Epidermal melanocyte (primary cell): ENCODE measurements at regions not wholly inside any gene's neighbourhood (a gene's known extent, or its start where the extent isn't known, plus 50 kb on each side); places are given as distances from the start of the nearest gene placed in this dataset.

Experiments used
- DNase-seq: peaks from one replicate; pipeline ENCODE4 v3.0.0; 2011; ENCODE audit warnings: low spot score; ENCODE audit not compliant: insufficient read length

- DNase-seq: no peak
Measured at GRCh38 chr16:50925758-50926357, 184.0 kb downstream of the CYLD start.

GRCh38 chr16:50924759-50925545, 183.1 kb downstream of the CYLD start:
- no peak for DNase-seq

DNA sequence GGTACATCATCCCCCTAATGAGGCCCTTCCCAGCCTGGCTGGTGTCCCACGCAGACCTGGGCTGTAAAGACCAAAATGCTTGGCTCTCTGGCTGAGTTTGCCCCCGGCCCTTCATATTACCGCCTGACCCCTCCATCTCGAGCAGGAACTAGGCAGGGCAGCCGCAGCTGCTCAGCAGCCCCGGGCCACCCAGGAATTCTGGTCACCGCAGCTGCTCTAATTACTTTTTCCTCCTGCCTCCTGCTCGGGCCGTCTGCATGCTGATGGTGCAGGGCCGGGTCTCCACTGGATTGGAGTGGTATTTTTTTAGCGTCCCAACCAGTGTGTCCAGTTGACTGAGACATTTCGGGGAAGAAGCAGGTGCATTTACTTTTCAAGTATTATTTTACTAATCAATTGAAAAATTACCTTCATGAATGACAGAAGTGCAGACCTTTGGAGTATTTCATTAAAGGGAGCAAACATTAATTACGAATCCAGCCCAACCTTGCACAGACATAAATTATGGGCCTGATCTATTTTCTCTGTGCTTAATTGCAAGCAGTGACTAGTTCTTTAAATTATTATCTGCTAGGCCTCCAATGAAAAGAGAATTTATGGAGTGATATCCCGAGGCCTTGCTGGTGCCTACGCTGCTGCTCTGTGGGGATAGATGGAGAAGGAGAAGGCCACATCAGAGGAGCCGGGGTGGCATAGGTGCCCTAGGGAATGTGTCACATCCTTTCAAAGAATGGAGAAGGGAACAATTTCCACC, 176.2 kb downstream of the CYLD start:
- DNase-seq: no peak

DNA sequence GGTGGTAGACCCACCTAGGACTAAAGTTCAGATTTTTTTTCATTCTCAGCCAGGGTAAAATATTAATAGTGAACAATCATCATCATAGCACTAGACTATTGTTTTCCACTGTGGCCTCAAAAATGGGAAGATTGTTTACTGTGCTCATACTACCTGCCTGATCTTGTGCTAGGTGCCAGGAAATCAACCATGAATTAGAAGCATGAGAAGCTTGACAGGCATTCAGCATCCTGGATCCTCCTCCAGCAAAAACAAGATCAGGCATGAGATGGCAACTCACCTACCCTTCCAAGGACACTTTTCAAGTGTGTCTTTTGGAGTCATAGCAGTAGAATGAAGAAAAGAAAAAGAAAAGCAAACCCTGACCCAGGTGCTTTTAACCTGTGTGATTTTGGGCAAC, 174.2 kb downstream of the CYLD start:
- DNase-seq: no peak

GRCh38 chr16:50915120-50915519, 173.2 kb downstream of the CYLD start:
- no peak for DNase-seq

DNA sequence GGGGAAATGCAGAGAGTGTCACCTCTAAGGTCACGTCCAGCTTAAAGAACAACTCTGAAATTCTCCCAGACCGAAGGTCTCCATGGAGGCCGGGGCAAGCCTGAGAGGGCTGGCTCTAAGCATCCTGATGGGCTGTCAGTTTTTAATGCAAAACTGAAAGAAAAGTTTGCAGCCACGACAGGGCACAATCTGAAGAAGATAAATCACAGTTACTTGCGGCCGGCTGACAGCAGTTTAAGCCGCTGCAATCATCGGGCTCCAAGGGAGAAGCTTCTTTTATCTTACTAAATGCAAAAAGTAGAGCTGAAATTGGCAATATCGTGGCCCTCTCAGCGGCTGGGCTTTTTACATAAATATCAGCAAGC, 168.8 kb downstream of the CYLD start:
- no peak for DNase-seq

DNA sequence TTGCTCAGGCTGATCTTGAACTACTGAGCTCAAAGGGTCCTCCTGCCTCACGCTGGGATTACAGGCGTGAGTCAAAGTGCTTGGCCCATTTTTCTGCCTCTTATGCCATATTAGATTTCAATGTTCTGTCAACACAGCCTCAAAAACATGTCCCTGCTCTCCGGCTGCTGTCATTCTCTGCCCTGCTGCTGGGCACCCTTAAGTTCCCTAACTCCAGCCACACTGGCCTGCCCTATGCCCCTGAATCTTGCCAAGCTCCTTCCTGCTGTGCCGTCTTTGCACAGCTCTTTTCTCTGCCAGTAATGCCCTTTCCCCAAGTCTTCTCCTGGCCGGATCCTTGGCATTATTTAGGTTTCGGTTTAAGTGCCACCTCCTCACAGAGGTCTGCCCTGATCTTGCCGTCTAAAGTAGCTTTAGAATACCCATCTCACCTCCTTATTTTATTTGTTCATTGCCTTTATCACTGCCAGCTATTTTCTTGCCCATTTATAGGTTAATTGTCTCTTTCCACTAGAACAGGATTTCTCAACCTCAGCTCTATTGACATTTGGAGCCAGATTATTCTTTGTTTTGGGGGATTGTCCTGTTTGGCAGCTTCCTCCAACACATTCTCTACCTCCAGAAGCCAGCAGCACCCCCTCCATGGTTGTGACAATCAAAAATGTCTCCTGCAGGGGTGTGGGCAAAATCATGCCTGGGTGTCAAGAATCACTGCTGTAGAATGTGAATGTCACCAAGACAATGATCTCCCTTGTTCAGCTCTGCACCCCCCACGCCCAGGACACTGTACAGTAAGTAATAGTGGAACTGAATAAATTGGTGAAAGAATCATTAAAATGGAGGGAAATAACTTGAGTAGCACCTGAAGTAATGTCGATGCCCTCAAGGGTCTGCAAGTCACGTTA, 168.2 kb downstream of the CYLD start:
- DNase-seq: no peak

GRCh38 chr16:50908468-50908867, 166.6 kb downstream of the CYLD start:
- no peak for DNase-seq

- no peak for DNase-seq
Measured at GRCh38 chr16:50906454-50906853, 164.6 kb downstream of the CYLD start.

DNA sequence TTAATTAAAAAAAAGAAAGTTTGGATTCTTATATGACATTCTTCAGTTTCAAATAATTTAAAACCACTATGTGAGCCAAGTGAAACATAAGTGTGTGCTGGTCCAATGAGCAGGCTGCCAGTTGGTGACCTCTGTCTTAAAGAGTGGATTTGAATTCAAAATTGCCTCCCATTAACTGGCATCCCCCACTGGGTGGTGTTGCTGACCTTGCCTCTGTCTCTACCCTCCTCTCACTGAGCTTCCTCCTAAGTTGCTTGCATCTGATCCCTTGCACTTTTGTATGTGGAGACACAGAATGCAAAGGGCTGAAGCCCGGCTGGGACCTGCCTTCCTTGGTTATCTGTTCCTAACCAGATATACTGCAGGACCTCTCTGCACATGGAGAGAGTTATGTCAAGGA, 160.6 kb downstream of the CYLD start:
- DNase-seq: no peak

GRCh38 chr16:50901062-50901461, 159.2 kb downstream of the CYLD start:
- DNase-seq: no peak

DNA sequence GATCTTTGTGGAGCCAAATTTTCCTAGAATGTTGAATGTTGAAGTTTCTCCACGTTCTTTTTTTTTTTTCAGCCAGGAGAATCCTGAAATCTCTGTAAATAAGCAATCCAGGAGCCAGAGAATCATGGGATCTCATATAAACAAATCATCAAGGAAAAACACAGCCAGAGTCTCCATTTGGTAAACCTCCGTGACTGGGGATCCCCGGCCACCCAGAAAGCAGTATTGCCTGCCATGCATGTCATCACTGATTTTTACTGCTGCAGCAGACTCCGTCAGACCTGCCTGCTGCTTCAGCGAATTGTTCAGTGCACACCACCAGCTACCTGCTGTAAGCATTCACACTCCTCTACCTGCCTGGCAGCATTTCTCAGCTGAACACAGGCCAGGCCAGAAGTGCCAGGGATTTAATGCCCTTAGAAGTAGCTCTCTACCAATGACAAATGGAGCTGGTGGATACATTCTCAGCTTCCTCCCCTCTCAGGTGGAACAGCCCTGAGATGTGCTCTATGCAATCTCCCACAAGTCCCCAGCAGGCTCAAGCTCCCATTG, 158.6 kb downstream of the CYLD start:
- no peak for DNase-seq

DNA sequence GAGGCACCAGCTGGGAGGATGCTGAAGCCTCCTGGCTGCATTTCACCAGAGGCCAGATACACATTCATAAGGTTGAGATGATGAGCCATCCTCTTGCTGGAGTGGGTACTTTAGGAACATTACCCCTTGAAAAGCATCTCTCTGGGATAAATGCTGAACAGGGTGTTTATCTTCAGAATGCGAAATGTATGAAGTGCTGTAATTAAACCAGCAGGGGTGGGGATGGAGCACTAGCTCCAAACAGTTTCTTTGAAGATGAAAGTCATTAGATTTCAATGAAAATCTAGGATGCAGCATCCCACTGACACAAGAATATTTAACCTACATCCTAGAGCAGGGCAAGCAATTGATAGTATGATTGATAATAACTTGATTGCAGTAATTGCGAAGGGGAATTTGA, 158.1 kb downstream of the CYLD start:
- DNase-seq: no peak

GRCh38 chr16:50889746-50890145, 147.9 kb downstream of the CYLD start:
- DNase-seq: no peak

GRCh38 chr16:50889276-50889675, 147.4 kb downstream of the CYLD start:
- no peak for DNase-seq

DNA sequence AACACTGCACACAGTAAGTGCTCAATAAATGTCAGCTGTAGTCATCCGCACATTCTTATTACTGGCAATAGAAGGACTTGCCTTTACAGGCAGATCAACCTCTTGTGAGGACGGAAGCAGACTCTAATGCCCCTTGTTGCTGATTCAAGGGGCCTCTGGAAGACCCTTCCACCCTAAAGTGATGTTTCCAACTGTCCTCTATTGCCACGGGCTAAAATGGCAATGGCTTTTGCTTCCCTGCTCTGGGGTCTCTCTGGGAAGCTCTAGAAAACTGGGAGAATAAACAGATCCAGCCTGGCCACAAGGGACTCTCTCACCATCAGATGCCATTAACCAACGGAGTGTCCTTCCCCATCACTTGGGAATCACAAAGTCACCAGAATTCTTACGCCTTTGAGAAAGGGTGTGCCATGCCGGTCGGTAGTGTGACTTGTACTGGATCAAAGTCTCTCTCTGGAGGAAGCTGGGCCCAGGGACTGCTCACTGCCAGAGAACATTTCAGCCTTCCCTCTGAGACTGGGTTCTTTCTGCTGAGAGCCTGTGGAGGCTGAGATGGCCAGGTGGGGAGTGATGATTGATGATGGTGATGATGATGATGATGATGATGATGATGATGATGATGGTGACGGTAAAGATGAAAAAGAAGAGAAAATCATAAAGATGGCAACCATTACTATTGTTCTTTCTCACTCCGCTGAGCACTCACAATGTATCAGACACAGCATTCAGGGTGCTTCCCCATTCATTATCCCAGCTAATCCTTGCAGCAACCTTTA, 146.8 kb downstream of the CYLD start:
- DNase-seq: no peak

DNA sequence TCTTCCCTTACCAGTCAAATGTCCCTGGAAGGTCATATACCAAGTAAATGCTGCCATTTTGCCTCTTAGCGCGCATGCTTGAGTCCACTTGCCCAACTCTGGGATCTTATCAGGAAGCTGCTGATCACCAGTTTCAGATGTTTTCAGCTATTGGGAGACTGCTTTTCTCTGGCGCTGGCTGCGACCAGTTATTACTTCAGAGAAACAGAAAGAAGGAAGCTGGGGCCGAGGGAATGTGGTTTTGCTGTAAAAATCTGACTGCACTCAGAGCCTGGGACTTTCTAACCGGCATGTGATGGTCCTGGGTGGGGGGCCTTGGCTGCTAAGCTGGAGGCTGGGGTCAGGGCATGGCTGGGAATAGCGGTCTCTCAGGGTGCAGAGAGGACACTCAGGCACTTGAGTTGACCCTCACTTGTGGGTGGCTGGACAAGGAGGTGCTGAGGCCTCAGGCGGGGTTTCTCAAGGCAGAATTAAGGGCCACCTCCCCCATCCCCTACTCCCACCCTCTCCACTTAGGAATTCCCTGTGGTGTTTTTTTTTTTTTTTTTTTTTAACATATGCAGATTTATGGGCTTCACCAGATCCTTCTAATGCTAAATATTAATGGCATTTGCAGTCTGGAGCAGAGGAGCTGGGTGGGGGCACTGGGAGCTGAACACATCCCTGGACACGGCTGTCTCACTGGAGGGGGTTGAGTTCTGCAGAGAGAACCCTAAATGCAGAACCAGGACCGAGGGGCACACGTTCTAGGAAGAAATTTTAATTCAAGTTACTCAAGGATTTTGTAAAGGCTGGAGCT, 145.8 kb downstream of the CYLD start:
- no peak for DNase-seq

- no peak for DNase-seq
Measured at GRCh38 chr16:50884066-50884860, 142.4 kb downstream of the CYLD start.

DNA sequence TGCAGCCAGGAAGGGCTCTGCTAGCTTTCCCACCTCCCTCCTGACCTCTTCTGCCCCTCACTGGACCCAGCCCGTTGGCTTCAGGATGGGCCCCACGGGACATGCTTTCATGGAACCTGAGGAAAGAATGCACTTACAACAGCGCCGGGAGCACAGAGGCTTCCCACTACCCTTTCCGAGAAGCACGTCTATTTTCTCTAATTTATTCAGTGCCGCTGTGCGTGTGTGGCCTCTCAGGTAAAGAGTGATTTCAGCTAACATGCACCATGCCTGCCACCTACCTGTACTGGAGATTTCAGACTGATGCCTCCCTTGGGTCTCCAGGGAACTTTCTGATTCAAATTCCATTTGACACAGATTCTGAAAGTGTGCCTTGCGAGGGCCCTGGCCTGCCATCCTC, 140.1 kb downstream of the CYLD start:
- DNase-seq: no peak
